Stimulated activated CD4-positive, alpha-beta T cell treated with anti-CD3 and anti-CD28 coated beads, Interleukin-2, amount 100 ng/mL, for 48 hours (primary cell): ENCODE measurements at regions not wholly inside any gene's neighbourhood (a gene's known extent, or its start where the extent isn't known, plus 50 kb on each side); places are given as distances from the start of the nearest gene placed in this dataset.
"Not testable (repeated sequence)": the region's sequence is repeated elsewhere in the genome, so short reads cannot be mapped to it uniquely, and the experiment has no call there.

Experiments used
- DNase-seq, 2 donors: peaks; one replicate each; pipeline ENCODE4 v3.0.0-alpha.2; 2020

- DNase-seq = no peak
Observed at GRCh38 chr3:161920196-161920595, 423.6 kb downstream of the OTOL1 start.

GRCh38 chr3:161925749-161926360, 429.2 kb downstream of the OTOL1 start:
- no peak for DNase-seq

DNA sequence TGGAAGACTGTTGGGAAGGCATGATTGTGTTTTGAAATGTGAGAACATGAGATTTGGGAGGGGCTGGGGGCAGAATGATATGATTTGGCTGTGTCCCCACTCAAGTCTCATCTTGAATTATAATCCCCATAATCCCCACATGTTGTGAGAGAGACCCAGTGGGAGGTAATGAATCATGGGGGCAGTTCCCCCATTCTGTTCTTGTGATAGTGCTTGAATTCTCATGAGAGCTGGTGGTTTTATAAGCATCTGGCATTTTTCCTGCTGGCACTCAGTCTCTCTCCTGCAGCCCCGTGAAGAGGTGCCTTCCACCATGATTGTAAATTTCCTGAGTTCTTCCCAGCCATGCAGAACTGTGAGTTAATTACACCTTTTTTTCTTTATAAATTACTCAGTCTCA, 430.5 kb downstream of the OTOL1 start:
- no peak for DNase-seq

GRCh38 chr3:161939918-161940620, 443.5 kb downstream of the OTOL1 start:
- DNase-seq = no peak

DNA sequence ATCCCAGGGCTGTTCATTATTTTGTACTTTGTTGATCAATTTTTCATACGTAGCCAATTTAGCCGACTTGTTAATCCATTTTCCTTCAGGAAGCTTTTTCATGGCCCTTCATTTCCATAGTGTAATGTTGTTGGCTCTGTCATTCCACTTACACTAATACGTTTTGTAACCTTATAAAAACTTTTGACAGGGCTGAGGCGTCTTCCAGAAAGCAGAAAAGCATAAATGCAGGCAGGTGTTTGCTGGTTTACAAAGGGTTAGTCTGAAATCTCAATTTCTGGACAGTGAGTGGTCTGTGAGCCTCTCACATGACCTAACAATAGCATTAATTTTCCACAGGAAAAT, 444.0 kb downstream of the OTOL1 start:
- no peak for DNase-seq

DNA sequence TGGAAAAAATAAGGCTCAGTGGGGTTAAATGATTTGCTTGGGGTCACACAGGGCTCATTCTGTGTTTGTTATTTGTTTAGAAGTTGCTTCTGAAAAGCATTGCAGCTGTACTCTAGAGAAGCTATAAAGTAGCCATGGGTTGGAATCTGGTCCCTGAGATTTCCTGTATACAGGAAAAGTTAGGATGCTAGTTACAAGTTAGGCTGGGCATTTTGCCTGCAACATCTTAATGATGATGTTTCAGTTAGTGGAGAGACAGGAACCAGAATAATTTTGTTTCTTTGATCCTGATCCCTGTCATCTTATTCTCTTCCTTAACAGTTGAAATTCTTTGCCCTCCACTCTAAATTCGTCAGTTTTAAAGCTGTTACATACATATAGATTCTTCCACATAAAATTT, 445.3 kb downstream of the OTOL1 start:
- DNase-seq = no peak

GRCh38 chr3:161943801-161944345, 447.3 kb downstream of the OTOL1 start:
- not testable (repeated sequence) for DNase-seq

GRCh38 chr3:161946443-161946960, 449.9 kb downstream of the OTOL1 start:
- no peak for DNase-seq

DNA sequence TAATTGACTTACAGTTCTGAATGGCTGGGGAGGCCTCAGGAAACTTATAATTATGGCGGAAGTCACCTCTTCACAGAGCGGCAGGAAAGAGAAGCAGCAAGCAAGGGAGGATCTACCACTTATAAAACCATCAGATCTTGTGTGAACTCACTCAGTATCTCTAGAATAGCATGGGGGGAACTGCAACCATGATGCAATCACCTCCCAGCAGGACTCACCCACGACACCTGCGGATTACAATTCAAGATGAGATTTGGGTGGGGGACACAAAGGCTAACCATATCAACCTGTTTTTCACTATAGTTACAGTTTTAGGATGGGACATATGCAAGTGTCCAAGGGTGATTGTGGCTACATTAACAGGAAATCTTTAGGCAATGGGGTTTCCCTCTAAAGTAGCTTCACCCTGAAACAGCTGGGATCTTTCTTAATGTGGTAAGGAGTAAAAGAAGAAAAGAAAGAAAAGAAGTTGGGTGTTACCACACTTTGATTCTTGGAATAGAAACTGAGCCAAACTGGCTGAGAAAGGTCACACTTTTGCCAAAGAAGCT, 453.8 kb downstream of the OTOL1 start:
- no peak for DNase-seq

DNA sequence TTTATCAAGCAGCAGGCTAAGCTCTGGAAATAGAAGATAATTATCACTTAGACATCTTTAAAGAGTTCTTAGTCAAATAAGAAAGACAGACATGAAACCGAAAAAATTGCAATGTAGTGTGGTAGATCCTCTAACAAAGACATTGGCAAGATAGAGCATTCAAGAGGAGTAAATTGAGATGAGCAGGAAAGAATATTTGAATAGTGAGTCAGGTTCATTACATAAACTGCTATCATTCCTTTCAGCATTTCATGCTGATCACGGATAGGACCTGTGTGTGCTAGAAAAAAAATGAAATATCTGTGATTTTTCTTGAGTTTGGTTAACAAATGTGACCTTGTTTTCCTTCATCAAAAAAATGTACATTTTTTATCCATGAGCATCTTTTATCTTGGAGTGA, 460.9 kb downstream of the OTOL1 start:
- no peak for DNase-seq

GRCh38 chr3:161964857-161965256, 468.2 kb downstream of the OTOL1 start:
- DNase-seq = no peak

GRCh38 chr3:161969867-161970266, 473.3 kb downstream of the OTOL1 start:
- DNase-seq = no peak

- no peak for DNase-seq
Observed at GRCh38 chr3:161975201-161975600, 478.6 kb downstream of the OTOL1 start.

DNA sequence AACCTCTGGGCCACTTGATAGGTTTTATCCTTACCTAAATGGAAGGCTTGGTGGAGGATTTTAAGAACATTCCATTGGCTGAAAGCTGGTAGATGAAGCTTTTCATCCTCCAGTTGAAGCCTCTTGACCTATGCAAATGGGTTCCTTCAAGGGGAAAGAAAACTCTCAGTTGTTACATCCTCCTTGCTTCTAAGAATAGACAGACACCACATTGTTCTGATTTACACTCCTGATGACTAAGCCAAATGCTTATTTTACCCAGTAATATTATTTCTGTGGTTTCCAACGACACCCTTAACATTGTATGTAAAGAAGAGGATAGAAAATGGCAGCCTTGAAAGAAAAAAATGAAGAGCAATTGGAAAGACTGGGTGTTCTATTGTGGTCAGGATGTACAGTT, 480.5 kb downstream of the OTOL1 start:
- DNase-seq = no peak

DNA sequence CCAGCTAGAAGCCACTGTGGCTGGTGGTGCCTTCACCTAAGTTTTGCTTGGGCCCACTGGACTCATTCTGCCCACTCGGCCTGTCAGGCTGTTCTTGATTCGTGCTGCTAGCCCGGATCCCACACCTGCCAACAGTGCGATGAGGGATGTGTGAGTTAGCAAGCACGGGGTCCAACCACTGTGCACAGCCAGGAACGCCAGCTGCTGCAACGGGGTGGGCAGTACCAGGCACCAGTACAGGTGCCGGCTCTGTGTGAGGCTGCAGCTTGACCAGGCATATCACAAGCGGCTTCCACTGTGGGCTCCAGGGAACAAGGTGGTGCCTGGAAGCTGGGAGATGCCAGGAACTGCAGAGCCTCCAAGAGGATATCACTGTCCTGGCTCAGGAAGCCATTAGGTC, 481.2 kb downstream of the OTOL1 start:
- no peak for DNase-seq

GRCh38 chr3:161987933-161988332, 491.3 kb downstream of the OTOL1 start:
- DNase-seq = no peak

DNA sequence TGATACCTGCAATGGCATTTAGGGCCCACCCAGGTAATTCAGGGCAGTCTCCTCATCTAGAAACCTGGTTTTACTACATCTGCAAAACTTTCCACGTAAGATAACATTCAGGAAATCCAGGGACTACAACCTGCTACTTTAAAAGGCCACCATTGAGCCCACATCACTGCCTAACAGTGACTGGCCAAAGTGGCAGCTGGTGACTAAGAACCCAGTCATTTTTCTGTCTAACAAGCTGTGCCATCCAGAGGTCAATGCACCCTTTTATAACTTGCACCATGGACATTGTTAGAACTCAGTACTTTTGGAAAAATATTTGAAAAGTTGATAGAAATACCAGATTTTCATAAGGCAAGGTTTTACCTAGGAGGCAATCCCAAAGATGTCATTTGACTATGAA, 492.4 kb downstream of the OTOL1 start:
- no peak for DNase-seq

DNA sequence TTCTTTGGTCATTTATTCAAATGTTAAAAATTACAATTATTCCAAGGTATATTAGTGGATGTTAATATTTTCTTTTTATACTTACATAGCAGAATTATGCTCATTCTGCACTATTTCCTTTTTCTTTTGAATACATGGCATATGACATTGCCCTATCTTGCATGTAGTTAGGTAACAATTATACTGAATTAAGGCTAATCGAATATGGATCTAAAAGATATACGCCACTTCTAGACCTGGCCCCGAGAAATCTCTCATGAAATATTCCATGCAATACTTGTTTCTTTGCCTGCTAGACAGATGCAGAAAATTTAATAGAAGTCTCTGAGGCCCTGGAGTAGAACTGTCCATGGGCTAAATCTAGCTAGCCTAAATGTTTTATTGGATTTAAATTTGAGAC, 493.4 kb downstream of the OTOL1 start:
- no peak for DNase-seq

- DNase-seq = no peak
Observed at GRCh38 chr3:161991901-161992540, 495.4 kb downstream of the OTOL1 start.

DNA sequence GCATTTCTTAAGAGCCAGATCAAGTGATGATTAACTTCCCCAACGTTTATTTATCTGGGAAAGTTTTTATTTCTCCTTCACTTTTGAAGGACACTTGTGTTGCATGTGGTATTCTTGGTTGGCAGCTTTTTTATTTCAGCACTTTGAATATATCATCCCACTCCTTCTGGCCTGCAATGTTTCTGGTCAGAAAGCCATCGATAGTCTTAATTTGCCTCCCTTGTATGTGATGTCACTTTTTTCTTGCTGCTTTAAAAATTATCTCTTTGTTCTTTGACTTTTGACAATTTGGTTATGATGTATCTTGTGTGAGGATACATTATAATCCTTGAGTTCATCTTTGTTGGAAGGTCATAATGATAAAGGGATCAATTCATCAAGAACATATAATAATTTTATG, 503.2 kb downstream of the OTOL1 start:
- no peak for DNase-seq

GRCh38 chr3:162007722-162008121, 511.1 kb downstream of the OTOL1 start:
- DNase-seq = no peak

DNA sequence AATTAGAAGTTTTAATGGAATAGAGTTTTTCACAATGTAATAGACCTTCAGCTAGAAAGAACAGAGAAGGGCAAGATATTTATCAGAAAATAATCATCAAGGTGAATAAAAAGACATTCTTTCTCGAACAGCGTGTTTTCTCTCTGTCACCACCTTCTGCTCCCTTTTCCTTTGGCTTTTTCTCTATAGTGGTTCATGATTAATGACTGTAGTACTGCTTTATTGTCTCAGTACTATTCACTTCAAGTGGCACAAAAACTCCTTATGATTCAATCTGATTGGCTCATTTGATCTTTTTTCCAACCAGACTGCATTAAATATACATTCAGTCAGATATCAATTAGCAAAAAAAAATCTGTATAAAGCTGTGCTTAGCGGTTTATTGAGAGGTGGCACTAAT, 516.0 kb downstream of the OTOL1 start:
- DNase-seq = no peak

- DNase-seq = no peak
Observed at GRCh38 chr3:162014284-162014683, 517.7 kb downstream of the OTOL1 start.

- DNase-seq = no peak
Observed at GRCh38 chr3:162015856-162016255, 519.2 kb downstream of the OTOL1 start.
